ENCODE measurements at regions not wholly inside any gene's neighbourhood (a gene's known extent, or its start where the extent isn't known, plus 50 kb on each side); places are given as distances from the start of the nearest gene placed in this dataset.

DNA sequence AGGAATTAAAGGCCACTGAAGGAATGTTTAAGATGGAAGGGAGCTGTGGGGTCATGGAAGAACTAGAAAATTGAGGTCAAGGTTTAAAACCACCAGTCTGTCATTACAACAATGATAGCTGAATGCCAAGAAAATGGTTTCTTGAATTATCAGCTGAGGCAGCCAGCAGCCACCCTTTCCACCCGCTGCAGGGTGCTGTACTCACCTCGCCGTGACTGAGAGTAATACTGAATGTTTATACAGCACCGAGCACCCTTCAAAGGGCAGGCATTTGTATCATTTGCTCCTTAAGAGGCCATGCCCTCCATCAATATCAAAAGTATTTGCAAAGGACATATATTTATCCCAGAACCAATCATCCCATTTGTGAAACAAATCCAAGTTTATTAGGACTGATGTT is 402.8 kb downstream of the VPS13C start:
- intact Hi-C loops (cut with micrococcal nuclease) (no loop called here), in situ Hi-C loops (cut with MboI) (no loop called here)
- Histone ChIP-seq H4K20me1 (replicated peaks; ENCODE audit: control insufficient read depth, insufficient read depth, low read length) (no peaks in the 10 kb centered on the region), H3K36me3 (ENCODE audit: control insufficient read depth, insufficient read depth, low read length) (no peaks in the 10 kb centered on the region), H3K4me1 (replicated peaks in 1 of 2; ENCODE audit: control insufficient read depth in 2 of 2, insufficient read depth in 2 of 2, low read length in 2 of 2) (no peaks in the 10 kb centered on the region), H2AFZ (ENCODE audit: low read depth, low read length) (no peak overlapping the region), H3K27ac (ENCODE audit: extremely low read depth, low read depth, low read length) (no peak overlapping the region), H3K4me3 (no peak overlapping the region), H3K9me1 (ENCODE audit: control insufficient read depth, insufficient read depth, low read length) (no peaks in the 10 kb centered on the region), H3K79me2 (ENCODE audit: control insufficient read depth, insufficient read depth, low read length) (no peaks in the 10 kb centered on the region), H3K9me3 (replicated peaks; ENCODE audit: control insufficient read depth, insufficient read depth, low read depth, low read length) (no peaks in the 10 kb centered on the region), H3K9ac (ENCODE audit: insufficient read depth in 1 of 2, low read depth in 2 of 2, low read length in 2 of 2) (no peak overlapping the region), H3K27me3 (ENCODE audit: control insufficient read depth in 2 of 2, insufficient read depth in 2 of 2, low read length in 2 of 2) (peaks cover 0 to 6% of the 10 kb centered on the region in 2 experiments; a peak in 1 of 5 replicates), H3K4me2 (ENCODE audit: insufficient read depth, low read length) (no peak overlapping the region)
- FAIRE-seq, result no peak
- no peak for ATAC-seq
- no peak for DNase-seq (ENCODE audit: extremely low read depth in 1 of 4, low spot score in 3 of 4)
- 0% methylated on average over 4 of the region's 4 CpGs for WGBS (ENCODE audit: insufficient coverage, low coverage, missing lambda C conversion rate)
- ChIA-PET POLR2A (no interaction called here), CTCF (ENCODE audit: low intra/inter-chr PET ratio) (no interaction called here)
- TF ChIP-seq, protein P1, sequence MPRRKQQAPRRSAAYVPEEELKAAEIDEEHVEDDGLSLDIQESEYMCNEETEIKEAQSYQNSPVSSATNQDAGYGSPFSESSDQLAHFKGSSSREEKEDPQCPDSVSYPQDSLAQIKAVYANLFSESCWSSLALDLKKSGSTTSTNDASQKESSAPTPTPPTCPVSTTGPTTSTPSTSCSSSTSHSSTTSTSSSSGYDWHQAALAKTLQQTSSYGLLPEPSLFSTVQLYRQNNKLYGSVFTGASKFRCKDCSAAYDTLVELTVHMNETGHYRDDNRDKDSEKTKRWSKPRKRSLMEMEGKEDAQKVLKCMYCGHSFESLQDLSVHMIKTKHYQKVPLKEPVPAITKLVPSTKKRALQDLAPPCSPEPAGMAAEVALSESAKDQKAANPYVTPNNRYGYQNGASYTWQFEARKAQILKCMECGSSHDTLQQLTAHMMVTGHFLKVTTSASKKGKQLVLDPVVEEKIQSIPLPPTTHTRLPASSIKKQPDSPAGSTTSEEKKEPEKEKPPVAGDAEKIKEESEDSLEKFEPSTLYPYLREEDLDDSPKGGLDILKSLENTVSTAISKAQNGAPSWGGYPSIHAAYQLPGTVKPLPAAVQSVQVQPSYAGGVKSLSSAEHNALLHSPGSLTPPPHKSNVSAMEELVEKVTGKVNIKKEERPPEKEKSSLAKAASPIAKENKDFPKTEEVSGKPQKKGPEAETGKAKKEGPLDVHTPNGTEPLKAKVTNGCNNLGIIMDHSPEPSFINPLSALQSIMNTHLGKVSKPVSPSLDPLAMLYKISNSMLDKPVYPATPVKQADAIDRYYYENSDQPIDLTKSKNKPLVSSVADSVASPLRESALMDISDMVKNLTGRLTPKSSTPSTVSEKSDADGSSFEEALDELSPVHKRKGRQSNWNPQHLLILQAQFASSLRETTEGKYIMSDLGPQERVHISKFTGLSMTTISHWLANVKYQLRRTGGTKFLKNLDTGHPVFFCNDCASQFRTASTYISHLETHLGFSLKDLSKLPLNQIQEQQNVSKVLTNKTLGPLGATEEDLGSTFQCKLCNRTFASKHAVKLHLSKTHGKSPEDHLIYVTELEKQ (CRISPR knock-in tag; IDR thresholded peaks at IDR 0.05), result no peak
- TF ChIP-seq CREB1 (IDR thresholded peaks at IDR 0.05) (no peak), CREB1 (CRISPR knock-in tag; IDR thresholded peaks at IDR 0.05) (no peak), HEY1 (CRISPR knock-in tag; IDR thresholded peaks at IDR 0.05; ENCODE audit: borderline replicate concordance) (no peak), RB1 (IDR thresholded peaks at IDR 0.05; ENCODE audit: low read depth) (no peak), HNRNPLL (IDR thresholded peaks at IDR 0.05; ENCODE audit: low read depth, low read length, poor library complexity, severe bottlenecking) (no peak), KAT7 (CRISPR knock-in tag; IDR thresholded peaks at IDR 0.05; ENCODE audit: borderline replicate concordance) (no peak), ZKSCAN1 (IDR thresholded peaks at IDR 0.05; ENCODE audit: low read depth, low read length) (no peak), RFX5 (IDR thresholded peaks at IDR 0.05; ENCODE audit: low read depth, low read length) (no peak)
- TF ChIP-seq, protein P2, sequence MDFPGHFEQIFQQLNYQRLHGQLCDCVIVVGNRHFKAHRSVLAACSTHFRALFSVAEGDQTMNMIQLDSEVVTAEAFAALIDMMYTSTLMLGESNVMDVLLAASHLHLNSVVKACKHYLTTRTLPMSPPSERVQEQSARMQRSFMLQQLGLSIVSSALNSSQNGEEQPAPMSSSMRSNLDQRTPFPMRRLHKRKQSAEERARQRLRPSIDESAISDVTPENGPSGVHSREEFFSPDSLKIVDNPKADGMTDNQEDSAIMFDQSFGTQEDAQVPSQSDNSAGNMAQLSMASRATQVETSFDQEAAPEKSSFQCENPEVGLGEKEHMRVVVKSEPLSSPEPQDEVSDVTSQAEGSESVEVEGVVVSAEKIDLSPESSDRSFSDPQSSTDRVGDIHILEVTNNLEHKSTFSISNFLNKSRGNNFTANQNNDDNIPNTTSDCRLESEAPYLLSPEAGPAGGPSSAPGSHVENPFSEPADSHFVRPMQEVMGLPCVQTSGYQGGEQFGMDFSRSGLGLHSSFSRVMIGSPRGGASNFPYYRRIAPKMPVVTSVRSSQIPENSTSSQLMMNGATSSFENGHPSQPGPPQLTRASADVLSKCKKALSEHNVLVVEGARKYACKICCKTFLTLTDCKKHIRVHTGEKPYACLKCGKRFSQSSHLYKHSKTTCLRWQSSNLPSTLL (IDR thresholded peaks at IDR 0.05), result no peak
- TF ChIP-seq, protein P3, sequence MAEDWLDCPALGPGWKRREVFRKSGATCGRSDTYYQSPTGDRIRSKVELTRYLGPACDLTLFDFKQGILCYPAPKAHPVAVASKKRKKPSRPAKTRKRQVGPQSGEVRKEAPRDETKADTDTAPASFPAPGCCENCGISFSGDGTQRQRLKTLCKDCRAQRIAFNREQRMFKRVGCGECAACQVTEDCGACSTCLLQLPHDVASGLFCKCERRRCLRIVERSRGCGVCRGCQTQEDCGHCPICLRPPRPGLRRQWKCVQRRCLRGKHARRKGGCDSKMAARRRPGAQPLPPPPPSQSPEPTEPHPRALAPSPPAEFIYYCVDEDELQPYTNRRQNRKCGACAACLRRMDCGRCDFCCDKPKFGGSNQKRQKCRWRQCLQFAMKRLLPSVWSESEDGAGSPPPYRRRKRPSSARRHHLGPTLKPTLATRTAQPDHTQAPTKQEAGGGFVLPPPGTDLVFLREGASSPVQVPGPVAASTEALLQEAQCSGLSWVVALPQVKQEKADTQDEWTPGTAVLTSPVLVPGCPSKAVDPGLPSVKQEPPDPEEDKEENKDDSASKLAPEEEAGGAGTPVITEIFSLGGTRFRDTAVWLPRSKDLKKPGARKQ (CRISPR knock-in tag; IDR thresholded peaks at IDR 0.05), result no peak
- TF ChIP-seq, protein P4, sequence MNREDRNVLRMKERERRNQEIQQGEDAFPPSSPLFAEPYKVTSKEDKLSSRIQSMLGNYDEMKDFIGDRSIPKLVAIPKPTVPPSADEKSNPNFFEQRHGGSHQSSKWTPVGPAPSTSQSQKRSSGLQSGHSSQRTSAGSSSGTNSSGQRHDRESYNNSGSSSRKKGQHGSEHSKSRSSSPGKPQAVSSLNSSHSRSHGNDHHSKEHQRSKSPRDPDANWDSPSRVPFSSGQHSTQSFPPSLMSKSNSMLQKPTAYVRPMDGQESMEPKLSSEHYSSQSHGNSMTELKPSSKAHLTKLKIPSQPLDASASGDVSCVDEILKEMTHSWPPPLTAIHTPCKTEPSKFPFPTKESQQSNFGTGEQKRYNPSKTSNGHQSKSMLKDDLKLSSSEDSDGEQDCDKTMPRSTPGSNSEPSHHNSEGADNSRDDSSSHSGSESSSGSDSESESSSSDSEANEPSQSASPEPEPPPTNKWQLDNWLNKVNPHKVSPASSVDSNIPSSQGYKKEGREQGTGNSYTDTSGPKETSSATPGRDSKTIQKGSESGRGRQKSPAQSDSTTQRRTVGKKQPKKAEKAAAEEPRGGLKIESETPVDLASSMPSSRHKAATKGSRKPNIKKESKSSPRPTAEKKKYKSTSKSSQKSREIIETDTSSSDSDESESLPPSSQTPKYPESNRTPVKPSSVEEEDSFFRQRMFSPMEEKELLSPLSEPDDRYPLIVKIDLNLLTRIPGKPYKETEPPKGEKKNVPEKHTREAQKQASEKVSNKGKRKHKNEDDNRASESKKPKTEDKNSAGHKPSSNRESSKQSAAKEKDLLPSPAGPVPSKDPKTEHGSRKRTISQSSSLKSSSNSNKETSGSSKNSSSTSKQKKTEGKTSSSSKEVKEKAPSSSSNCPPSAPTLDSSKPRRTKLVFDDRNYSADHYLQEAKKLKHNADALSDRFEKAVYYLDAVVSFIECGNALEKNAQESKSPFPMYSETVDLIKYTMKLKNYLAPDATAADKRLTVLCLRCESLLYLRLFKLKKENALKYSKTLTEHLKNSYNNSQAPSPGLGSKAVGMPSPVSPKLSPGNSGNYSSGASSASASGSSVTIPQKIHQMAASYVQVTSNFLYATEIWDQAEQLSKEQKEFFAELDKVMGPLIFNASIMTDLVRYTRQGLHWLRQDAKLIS (CRISPR knock-in tag; IDR thresholded peaks at IDR 0.05), result no peak
- no TSS peak for BruUV-seq (replicated peaks)

Measured in K562 (cell line).